ENCODE measurements at regions not wholly inside any gene's neighbourhood (a gene's known extent, or its start where the extent isn't known, plus 50 kb on each side); places are given as distances from the start of the nearest gene placed in this dataset.

GRCh38 chr14:26995301-26995700 lies 397.5 kb upstream of the NOVA1 start:
- CTCF ChIA-PET: no interaction called here
- dilution Hi-C loops (cut with HindIII; ENCODE audit: low sequenced_read_pairs, unreplicated experiment): no loop called here
- POLR2A ChIA-PET (ENCODE audit: unreplicated experiment): no interaction called here

More at GRCh38 chr14:26995301-26995700, 397.5 kb upstream of the NOVA1 start:
- no peaks in the 10 kb centered on the region for H3K36me3 ChIP-seq (ENCODE audit: control insufficient read depth, insufficient read depth, low read length)
- no peak overlapping the region for H3K18ac ChIP-seq (ENCODE audit: low read depth, low read length)
- in situ Hi-C loops (cut with MboI; ENCODE audit: low sequenced_read_pairs): no loop called here
- H2AFZ ChIP-seq (replicated peaks; ENCODE audit: low read length, poor library complexity): no peak overlapping the region
- H3K14ac ChIP-seq (replicated peaks; ENCODE audit: low read depth, low read length): no peak overlapping the region
- H3K9ac ChIP-seq (ENCODE audit: low read depth, low read length): no peak overlapping the region
- no peak overlapping the region for H2BK120ac ChIP-seq (ENCODE audit: low read depth, low read length)
- H3K9me3 ChIP-seq (ENCODE audit: control insufficient read depth, insufficient read depth, low read length): 0 out of 2 replicates have a peak, but pooled peaks cover 4% of the 10 kb centered on the region
- no TSS peak for BruUV-seq (replicated peaks)
- H2AK5ac ChIP-seq (ENCODE audit: low read depth, low read length): no peak overlapping the region
- no peak overlapping the region for H2BK15ac ChIP-seq (ENCODE audit: low read depth, low read length)
- no peak overlapping the region for H4K8ac ChIP-seq (ENCODE audit: low read depth in 2 of 2, low read length in 2 of 2)
- no peak overlapping the region for H3K56ac ChIP-seq (ENCODE audit: extremely low read depth, insufficient read depth, low read length)
- no peak overlapping the region for H2AK9ac ChIP-seq (replicated peaks; ENCODE audit: low read depth, low read length, poor library complexity)
- no peak overlapping the region for H3K23ac ChIP-seq (ENCODE audit: low read depth, low read length)
- H3K79me1 ChIP-seq (ENCODE audit: low read depth in 1 of 2, low read length in 2 of 2): no peaks in the 10 kb centered on the region
- intact Hi-C loops (cut with micrococcal nuclease): no loop called here
- no peak overlapping the region for H3K4ac ChIP-seq (ENCODE audit: low read depth, low read length)
- ATAC-seq (ENCODE audit: low read depth): no peak
- H2BK5ac ChIP-seq (ENCODE audit: low read depth, low read length, poor library complexity, severe bottlenecking): no peak overlapping the region
- H3K27ac ChIP-seq (ENCODE audit: insufficient read depth, low read length): no peak overlapping the region
- H3K27me3 ChIP-seq (ENCODE audit: control insufficient read depth, insufficient read depth, low read length): no peaks in the 10 kb centered on the region
- H4K91ac ChIP-seq (ENCODE audit: insufficient read depth, low read depth, low read length): no peak overlapping the region
- TF ChIP-seq BHLHE40 (IDR thresholded peaks at IDR 0.05; ENCODE audit: low read depth, low read length): no peak
- TF ChIP-seq USF2 (IDR thresholded peaks at IDR 0.05; ENCODE audit: low read depth, low read length): no peak
- TF ChIP-seq MAZ (IDR thresholded peaks at IDR 0.05; ENCODE audit: borderline replicate concordance, low read depth, low read length): no peak
- no peak for TF ChIP-seq CTCF (conservative IDR thresholded peaks at IDR 0.05; ENCODE audit: low read depth, low read length)
- no peak for TF ChIP-seq POLR2A (IDR thresholded peaks at IDR 0.05; ENCODE audit: low read depth, low read length)
- no peak for TF ChIP-seq NFE2L2 (IDR thresholded peaks at IDR 0.05; ENCODE audit: low read depth, low read length)
- no peak for TF ChIP-seq MAFK (IDR thresholded peaks at IDR 0.05; ENCODE audit: low read depth, low read length)
- no peak for TF ChIP-seq SMC3 (IDR thresholded peaks at IDR 0.05; ENCODE audit: low read depth, low read length)
- no peak for TF ChIP-seq MXI1 (IDR thresholded peaks at IDR 0.05; ENCODE audit: borderline replicate concordance, low read depth, low read length)
- no peak for TF ChIP-seq CHD1 (IDR thresholded peaks at IDR 0.05; ENCODE audit: low read depth, low read length)
- no peak for TF ChIP-seq RAD21 (IDR thresholded peaks at IDR 0.05; ENCODE audit: low read length)
- TF ChIP-seq RFX5 (IDR thresholded peaks at IDR 0.05; ENCODE audit: low read depth, low read length): no peak
- TF ChIP-seq FOS (IDR thresholded peaks at IDR 0.05; ENCODE audit: low read depth, low read length): no peak
- no peak for TF ChIP-seq ELK1 (IDR thresholded peaks at IDR 0.05; ENCODE audit: borderline replicate concordance, low read depth, low read length)
- TF ChIP-seq CEBPB (IDR thresholded peaks at IDR 0.05; ENCODE audit: low read depth, low read length): no peak
- no peaks in the 10 kb centered on the region for H4K20me1 ChIP-seq (ENCODE audit: insufficient read depth, low read length)
- DNase-seq: no peak
- no peak overlapping the region for H3K4me3 ChIP-seq (ENCODE audit: insufficient read depth, low read depth, low read length)
- H4K5ac ChIP-seq (ENCODE audit: low read depth, low read length): no peak overlapping the region
- no peaks in the 10 kb centered on the region for H3K9me1 ChIP-seq (ENCODE audit: insufficient read depth, low read length)
- no peak overlapping the region for H2BK20ac ChIP-seq (ENCODE audit: low read depth, low read length)
- H3K4me1 ChIP-seq (ENCODE audit: control insufficient read depth, insufficient read depth, low read length): no peaks in the 10 kb centered on the region
- no peak overlapping the region for H3K4me2 ChIP-seq (ENCODE audit: low read depth, low read length)

Data from IMR-90 (cell line).